ENCODE measurements at regions not wholly inside any gene's neighbourhood (a gene's known extent, or its start where the extent isn't known, plus 50 kb on each side); places are given as distances from the start of the nearest gene placed in this dataset.

DNA sequence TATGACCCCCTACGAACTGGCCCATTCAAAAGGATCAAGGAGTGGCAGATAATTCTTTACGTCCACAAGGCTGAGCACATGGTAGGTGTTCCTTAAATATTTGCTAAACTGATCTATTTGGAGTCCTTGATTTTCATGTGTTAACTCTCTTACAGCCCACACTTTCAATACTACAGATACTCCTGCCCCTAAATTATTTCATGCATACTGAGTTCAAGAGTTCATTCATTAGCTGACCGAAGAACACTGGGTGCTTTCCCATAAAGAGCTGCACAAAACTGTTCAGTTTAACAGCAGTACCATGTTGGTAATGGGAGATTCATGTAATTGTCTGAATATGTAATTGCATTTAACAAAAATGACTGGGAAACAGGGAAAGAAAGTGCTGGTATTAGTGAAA lies 170.5 kb upstream of the ADO start:
- no peak for DNase-seq

DNA sequence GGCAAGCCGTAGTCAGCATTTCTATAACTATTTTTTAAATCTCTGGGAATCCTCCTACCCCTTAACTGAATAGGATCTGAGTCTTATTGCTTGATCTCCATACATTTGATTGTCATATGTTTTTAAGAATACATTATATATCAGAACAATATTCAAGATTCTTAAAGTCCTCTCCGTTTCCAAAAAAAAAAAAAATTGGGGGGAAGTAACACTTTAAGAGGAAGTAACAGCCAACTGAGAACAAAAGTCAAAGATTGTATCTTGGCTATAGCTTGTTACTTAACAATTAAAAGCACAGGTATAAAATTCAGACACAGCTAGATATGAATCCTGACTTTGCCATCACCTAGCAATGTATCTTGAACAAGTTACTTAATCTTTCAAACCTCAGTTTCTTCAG lies 169.9 kb upstream of the ADO start:
- no peak for DNase-seq

DNA sequence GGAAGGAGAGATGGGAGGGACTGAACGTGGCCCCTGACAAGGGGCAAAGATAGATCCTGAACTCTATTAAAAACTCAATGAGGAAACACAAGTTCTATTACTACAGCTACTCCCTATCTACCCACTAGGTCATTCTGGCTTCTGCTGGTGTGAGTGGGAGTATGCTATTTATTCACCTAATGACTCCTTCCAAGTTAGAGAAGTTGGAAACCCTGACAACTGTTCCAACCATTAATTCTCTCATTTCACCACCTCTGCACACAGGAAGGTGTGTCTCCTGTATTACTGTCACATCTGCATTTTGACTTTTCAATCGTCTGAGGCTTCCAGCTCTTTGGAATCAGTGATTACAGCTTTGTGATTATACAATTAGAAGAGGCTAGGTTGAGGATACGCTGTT lies 169.4 kb upstream of the ADO start:
- no peak for DNase-seq

DNA sequence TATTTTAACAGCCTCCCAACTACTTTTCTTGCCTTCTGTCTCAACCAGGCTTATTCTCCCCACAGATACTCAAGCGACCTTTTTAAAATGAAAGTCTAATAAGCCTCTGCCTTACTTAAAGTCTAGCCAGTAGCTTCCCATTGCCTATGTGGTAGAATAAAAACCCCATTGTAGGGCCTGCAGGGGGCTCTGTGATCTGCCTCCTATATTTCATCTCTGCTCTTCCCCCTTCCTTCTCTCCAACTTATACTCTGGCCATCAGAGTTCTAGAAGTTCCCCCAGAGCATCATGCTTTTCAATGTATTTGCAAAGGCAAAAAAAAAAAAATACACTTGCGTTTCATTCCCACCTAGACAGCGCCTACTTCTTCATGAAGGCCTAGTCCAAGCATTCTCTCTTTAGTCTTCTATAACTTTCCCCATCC lies 167.7 kb upstream of the ADO start:
- no peak for DNase-seq

DNA sequence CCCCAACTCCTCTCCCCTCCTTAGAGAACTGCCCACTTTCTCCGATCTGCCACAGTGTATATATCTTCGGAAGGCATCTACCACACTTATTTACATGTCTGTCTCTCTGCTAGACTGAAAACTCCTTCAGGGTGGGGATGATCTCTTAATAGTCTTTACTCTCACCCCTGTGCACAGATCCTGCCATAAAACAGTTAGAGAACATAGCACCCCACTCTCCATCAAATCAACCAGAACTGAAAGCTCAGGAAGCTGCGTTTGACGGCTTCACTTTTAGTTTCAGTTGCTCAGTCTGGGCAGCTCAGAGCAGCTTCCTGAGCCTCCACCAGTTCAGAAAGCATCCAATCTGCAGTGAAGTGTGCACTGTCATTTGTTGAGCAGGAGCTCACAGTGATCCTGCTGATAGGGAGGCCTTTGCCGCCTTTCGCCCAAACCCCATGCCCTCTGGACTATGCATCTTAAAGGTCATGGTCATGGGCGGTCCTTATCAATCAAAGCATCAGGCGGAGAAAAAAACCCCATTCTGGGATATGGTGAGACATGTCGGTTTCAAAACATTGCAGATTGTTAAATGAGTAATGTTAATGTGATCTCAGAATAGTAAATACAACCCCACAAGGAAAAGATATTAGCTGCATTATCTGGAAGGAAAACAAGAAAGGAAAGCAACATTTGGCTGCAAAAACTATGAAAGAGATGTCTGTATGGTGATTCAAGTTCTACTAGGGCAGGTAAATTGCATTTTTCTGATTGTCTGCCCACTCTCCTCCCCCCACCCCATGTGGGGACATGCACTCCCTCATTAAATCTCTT lies 167.1 kb upstream of the ADO start:
- DNase-seq: peak; percentile 49

DNA sequence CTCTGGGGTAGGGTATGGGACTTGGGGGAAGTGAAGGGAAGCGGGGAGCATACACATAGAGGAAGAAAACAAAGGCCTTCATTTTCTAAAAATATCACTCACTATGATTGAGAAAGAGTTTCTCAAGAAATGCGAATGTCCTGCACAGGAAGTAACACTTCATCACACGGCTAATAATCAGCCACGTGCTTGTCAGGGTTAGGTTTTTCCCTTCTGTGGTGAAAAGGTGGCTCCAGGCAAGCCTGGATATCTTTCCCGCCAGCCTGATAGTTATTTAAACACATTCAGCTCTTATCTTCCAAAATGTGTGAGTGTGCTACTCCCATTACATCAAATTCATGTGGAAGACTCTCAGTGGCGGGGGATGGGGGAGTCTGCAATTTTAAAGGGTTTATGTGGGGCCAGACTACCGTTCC lies 166.4 kb upstream of the ADO start:
- no peak for DNase-seq

DNA sequence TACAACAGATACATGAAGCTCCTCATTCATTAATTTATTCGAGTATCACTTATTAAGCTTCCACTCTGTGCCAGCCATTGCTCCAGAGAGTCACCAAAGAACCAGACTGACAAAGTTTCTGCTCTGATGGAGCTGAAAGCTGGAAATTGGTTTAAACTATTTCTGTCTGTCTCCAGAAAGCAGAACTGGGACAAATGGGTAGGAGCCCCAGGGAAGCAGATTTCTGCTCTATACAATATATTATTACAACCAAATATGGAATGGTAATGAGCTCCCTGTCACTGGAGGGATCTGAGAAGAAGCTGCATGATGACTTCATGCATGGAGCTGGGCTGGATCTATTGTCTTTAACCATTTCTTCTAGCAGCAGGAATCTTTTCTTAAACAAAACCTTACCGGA lies 165.4 kb upstream of the ADO start:
- DNase-seq: no peak

DNA sequence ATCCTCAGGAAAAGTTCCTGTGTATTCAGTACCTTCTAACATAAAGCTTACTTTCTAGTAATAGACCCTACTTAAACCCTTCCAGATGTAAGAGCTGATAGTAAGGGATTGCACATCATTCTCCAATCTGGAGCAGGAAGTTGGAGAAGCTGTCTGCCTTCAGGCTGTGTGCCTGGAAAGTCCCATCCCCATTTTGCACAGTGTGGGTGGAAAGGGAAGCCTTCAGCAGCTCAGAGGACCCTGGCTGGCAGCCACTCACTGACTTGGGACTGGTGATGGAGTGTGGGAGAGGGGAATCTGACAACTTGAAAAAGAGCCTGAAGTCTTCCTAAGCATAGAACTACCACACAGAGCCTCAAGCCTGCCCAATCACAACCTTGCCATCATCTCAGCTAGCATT lies 164.1 kb upstream of the ADO start:
- DNase-seq: no peak

DNA sequence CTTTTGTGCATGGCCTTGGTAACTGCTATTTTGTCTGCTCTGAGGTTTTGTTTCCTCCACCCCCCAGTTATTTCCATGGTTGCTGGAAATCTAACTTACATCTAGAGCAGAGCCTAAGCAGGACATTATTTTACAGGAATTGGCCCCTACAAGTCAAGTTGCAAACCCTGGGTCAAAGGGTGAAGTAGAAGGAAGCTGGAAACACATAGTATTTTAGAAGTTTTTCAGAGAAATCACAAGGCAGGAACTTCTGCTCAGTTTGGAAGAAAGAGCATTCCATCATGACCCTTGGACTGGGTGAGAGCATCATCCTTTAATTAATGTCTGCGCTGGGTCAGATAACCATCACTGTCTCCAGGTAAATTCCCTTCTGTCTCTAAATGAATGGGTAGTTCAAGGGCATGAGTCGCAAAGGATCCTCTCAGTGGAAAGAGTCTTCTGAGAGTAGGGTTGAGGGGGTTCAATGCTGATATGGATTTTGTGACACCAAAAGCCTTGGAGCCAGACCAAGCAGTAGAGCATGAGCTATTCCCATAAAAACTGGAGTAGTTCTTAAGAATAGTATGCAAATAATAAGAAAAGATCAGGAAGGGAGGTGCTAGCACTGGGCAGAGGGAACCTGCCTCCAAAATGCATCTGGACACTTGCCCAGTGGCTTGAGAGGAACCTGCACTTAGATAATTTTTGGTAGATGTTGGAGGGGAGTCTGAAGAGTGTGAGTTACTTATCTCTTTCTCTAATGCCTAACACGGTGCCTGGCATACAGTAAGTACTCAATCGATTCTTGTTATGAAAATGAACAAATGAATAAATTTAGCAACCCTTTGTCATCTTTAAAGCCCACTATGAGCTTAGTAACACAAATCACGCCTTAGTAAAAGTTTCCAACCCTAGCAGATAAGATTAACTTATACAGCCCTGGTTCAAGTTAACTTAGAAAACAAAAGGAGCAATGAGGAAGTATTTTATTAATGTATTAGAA lies 160.6 kb upstream of the ADO start:
- no peak for DNase-seq

DNA sequence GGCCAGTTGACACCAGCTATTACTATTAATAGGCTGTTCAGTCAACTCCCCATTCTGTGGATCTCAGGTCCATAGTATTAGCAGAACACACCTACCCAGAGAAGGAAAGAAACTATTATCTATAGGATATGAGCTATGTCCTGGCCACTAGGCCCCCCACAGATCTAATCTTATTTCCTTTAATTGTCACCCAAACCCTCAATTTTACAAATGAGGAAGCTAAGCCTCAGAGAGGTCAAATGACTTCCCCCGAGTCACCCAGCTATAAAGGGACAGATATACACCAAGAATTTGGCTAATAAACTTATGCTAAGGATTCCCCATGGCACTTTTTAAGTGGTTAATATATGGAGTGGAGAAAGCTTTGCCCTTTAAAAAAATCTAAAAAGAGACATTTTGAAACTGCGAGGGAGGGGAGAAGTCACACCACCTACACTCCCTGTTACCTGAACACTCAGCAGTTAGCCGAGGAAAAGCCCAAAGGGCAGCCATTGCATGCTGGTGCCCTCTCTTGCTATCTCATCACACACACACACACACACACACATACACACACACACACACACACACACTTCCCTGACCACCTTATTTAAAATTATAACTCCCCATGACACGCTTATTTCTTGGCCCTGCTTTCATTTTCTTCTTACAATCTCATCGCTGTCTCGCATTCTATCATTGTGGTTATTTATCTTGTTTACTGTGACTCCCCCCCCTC lies 157.0 kb upstream of the ADO start:
- DNase-seq: no peak

DNA sequence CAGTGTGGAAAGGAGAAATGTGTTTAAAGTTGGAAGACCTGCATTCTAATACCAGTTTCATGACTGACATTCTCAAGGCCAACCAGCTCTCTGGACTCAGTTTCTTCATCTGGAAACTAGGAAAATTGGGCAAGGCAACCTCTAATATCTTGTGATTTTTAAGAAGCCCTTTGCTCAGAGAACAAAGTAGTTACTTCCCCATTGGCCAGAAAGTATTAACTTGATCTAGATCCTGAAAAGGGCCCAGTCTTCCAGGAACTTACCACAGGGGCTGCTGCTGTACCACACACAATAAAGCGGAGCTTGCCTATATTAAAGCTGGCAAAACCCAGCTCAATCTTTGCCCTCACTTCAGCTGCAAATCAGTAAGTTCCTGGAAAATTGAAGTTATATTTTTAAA lies 155.6 kb upstream of the ADO start:
- no peak for DNase-seq

DNA sequence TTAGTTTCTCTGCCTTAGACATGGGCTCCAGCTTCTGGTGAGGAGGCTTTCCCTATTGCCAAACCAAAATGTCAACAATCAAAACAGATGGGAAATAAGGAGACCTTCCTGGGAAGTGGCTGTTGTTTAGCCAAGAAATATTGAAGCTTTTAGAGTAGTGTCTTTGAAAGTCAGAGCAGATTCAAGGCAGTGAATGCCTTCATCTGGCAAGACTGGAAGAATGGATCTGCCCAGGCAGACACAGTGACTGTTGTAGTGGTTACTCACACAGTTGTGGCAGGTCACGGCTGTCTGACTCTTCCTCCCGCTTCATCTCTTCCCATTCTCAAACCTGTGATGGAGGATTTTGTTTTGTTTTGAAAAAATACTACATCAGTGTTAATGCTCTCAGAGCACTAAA lies 154.1 kb upstream of the ADO start:
- DNase-seq: no peak

DNA sequence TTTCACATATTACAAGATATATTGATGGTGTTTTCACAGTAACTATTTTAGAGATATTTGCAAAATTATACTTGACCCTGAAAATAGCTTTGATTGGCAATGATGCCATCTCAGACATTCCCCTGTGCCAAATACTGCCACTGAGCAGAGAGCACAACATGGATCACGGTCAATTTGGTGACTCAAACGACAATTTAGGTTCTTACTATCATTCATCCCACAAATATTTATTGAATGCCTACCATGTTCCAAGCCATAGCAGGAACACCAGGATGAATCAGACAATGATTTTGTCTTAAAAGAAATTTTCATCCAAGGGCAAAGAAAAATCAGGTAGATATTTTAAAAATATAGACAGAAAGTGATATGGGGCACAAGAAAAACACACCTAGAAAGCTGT lies 153.2 kb upstream of the ADO start:
- DNase-seq: no peak

DNA sequence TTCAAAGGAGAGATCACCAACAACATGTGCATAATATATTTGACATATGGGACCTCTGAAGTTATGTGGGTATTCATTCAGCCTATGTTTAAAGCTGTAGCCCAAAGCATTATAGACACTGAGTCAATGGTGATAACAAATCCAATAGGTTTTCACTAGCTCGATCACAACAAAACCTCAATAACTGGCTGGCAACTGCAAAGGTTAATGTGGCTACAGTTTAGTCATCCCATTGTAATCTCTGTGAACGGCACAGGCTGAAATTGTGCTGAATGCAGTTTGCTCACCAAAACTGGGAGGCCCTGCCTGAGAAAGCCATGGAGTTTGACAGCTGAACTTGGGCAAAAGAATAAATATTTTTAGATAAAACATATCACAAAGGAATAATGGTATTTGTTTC lies 152.4 kb upstream of the ADO start:
- DNase-seq: no peak

DNA sequence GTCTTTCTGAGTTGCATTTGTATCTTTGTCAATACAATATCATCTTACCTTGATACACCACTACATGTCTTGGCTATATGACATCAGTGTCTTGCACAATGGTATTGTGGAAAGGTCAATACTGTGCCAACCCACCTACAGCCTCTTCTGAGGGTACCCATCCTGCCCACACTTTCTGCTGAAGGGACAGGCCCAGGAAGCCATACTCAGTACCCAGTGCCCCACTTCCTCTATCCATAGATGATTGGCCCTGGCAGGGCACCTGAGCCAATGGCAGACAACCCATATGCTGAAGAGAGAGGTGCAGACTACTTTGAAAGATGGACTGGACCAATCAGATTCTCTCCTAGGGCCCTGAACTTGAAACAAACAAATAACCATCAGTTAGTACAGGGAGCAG lies 152.0 kb upstream of the ADO start:
- no peak for DNase-seq

DNA sequence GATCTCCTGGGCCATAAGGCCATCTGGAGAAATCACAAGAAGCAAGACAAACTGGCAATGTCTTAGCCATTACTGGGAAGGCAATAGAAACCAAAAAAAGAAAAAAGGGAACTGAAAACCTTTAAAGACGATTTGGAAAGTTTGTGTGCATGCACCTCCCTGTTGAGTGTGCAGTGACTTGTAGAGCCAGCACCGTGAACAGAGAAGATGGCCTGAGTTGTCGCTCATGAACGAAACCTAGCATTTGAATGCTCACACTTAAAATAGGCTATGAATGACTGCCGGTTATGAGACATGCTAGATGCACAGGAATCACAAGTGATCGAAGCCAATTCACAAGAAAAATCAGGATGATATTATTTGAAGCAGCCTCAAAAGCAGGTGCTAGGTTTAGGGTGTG lies 151.3 kb upstream of the ADO start:
- DNase-seq: no peak

DNA sequence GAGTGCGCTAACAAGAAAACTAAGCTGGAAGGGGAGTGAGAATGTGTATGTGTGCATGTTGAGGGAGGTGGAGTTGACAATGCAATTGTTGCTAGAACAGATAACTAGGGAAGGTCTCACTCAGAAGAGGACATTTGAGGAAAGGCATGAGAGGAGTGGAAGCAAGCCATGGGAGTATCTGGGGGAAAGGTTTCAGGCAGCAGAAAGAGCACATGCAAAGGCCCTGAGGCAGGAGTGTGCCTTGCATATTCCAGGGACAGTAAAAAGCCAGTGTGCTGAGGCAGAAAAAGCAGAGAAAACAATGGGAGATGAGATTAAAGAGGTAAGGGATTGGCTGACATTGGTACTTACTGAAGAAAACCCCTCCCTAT lies 149.6 kb upstream of the ADO start:
- no peak for DNase-seq

DNA sequence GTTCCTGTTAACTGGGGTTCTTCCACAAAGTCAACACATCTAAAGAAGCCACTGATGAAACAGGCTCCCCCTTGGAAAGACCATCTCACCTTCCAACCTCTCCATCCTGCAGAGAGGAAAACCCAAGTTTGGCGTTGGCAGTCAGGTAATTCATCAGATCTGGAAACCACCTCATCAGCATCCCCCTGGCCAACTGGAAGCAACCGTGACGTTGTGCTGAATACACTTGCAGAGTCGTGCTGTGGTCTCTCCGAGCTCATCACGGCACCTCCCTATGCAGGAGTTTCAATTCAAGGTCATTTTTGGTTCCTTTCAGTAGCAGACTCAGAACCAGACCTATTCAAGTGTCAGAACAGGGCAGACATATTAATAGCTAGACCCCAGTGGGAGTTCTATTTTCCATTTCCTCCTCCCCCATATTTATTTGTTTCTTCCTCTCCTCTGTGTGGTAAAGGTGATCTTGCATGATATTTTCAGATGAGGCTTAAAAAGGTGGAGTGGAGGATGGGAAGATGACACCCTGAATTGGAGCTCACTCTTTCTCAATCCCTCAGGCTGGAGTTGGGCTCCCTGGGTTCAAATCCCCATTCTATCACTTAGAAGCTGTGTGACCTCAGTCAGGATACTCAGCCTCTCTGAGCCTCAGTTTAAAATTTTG lies 149.1 kb upstream of the ADO start:
- no peak for DNase-seq

DNA sequence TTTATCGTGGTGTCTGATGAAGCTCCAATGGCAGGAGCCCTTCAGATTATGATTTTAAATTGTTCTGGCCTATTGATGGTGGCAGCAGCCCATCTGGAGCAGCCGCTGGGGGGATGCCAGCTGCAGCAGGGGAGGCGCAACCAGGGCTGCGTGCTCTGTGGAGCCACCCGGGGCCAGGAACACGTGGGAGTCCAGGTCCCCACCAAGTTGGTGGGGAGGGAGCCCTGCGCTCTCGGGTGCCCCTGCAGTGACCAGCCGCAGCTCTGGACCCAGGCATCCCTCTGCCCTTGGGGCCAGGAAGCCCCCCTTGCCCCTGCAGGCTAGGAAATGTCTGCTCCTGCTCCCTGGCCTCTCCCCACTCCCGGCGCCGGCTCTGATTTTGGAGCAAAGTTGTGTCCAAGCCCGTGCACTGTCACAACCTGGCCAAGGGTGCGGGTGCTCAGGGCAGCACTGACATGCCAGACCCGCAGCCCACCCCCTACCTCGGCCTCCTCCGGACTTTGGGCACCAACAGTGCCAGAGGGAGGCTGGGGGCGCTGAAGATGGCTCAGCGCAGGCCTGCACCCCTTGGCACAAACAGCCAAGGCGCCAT lies 147.2 kb upstream of the ADO start:
- DNase-seq: no peak

DNA sequence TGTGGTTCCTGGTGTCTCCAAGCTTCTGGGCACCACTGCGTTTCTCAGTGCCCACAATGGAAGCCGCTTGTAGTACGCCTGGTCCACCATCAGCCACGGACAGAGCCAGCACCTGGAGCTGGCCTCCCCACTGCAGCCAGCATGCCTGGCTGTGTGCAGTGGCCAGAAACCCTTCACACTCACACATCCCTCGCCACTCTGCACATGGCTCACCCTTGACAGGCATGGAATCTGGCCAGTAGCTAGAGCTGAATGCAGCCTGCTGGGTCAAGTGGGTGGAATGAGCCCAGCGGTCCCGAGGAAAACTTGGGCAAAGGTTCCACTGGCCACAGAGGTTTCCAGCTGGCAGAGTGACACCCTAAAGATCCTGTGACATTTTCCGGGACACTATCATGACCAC lies 146.0 kb upstream of the ADO start:
- no peak for DNase-seq

DNA sequence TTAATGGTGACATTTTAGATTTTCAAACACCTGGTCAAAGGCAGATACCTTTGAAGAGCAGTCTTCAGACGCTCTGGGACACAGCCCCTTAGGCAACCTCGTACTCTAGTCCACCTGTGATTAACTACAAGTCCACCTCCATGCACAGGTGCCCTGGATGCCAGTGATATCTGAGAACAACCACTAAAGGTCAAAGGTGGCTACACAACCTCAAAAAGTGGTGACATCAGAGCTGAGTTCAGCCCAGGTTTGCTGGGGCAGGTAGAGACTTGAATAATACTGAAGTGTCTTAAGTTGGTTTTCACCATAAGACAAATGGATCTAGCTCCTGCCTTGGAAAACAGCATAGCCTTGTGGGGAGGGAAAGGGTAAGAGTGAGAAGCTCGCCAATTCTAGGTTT lies 143.4 kb upstream of the ADO start:
- no peak for DNase-seq

DNA sequence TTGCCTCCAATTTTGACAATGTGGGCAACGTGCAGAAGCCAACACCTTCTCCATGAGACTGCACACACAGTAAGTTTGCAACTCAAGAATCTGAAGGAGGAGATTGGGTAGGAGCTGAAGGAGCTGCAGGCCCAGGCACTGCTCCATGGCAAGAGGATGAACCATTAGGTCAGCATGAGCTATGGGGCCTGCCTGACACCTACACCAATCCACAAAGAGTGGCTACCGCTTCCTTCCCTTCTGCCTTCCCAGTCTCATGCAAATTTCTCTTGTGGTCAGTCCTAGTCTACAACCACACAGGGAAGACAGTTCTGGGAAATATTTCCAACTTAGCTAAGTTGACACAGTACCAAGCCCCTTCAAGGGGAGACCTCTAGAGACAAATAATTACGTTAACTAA lies 142.0 kb upstream of the ADO start:
- DNase-seq: no peak

DNA sequence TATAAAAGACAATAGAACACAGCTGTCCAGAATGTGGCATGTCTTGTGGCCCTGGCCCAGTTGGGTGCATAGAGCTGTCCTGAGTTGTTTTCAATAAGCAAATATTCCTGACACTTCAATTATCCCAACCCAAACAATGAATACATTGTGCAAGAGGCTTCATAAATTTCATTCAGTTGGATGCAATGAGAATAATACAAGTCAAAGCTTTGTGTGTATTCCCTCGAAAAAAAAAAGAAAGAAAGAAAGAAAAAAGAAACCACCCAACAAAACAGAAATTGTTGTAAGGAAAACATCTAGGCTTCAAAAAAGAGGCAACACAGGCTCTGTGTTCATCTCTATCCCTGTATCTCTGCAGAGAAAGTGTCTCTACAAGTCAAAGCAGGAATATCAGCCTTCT lies 138.7 kb upstream of the ADO start:
- DNase-seq: no peak

Measured in activated gamma-delta T cell treated with Interleukin-2 at 50 U/mL for 16 hours (primary cell).